ENCODE measurements at regions not wholly inside any gene's neighbourhood (a gene's known extent, or its start where the extent isn't known, plus 50 kb on each side); places are given as distances from the start of the nearest gene placed in this dataset.
A peak's percentile ranks its signal among the peaks of the same experiment; 100 is the strongest.
"Not testable (repeated sequence)": the region's sequence is repeated elsewhere in the genome, so short reads cannot be mapped to it uniquely, and the experiment has no call there.

DNA sequence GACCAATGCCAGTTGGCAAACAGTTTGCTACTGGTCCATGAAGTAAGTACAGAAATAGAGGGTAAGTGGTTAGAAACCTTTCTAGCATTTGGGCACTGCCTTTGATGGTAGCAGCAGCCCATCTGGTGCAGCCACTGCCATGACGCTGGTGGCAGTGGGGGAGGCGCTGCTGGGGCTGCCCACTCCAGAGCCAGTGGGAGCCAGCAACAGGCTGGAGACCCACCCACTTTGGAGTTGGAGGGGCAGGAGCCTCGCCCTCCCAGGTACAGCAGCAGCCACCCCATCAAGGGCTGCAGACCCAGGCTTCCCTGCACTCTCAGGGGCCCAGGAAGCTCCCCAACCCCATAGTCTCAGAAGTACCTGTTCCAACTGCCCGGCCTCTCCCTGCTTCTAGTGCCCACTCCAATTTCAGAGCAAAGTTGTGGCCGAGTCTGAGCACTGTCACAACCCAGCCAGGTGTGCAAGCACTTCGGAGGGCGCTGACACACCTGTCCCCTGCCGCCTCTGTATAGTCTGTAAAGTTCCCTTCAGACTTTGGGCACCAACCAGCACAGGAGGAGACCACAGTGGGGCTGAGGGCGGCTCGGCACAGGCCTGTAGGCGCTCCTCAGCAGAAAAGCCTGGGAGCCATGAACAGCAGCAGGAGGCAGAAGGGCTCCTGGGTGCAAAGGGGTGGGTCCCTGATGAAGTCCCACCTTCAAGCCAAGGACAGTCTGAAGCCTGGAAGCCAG is 125.6 kb upstream of the CCDC150 start:
- H3K4me1 Mint-ChIP-seq: peaks cover 23% of the 10 kb centered on the region
- H3K27me3 Mint-ChIP-seq (ENCODE audit: low read depth, poor library complexity): no peaks in the 10 kb centered on the region
- no peak overlapping the region for H3K27ac Mint-ChIP-seq
- H3K36me3 Mint-ChIP-seq (ENCODE audit: low read depth): no peaks in the 10 kb centered on the region
- DNase-seq: no peak
- TF ChIP-seq, protein P1, sequence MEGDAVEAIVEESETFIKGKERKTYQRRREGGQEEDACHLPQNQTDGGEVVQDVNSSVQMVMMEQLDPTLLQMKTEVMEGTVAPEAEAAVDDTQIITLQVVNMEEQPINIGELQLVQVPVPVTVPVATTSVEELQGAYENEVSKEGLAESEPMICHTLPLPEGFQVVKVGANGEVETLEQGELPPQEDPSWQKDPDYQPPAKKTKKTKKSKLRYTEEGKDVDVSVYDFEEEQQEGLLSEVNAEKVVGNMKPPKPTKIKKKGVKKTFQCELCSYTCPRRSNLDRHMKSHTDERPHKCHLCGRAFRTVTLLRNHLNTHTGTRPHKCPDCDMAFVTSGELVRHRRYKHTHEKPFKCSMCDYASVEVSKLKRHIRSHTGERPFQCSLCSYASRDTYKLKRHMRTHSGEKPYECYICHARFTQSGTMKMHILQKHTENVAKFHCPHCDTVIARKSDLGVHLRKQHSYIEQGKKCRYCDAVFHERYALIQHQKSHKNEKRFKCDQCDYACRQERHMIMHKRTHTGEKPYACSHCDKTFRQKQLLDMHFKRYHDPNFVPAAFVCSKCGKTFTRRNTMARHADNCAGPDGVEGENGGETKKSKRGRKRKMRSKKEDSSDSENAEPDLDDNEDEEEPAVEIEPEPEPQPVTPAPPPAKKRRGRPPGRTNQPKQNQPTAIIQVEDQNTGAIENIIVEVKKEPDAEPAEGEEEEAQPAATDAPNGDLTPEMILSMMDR (IDR thresholded peaks at IDR 0.05): no peak
- H3K9me3 Mint-ChIP-seq: no peaks in the 10 kb centered on the region
- no peak overlapping the region for H3K4me3 Mint-ChIP-seq

DNA sequence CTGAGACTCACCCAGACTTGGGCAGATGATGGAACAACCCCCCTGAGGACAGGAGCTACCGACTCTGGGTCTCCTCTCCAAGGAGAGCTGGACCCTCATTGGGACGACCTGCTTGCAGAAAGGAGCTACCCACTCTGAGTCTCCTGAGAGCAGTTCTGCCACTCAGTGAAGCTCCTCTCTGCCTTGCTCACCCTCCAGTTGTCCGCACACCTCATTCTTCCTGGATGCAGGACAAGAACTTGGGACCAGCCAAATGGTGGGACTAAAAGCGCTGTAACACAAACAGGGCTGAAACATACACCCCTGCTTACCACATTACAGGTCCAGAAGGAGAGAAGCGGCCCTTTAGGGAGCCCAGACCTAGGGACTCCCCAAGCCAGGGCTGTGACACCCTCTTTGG is 124.9 kb upstream of the CCDC150 start:
- TF ChIP-seq, protein P1 (IDR thresholded peaks at IDR 0.05): no peak
- H3K4me3 Mint-ChIP-seq: no peak overlapping the region
- DNase-seq: no peak

DNA sequence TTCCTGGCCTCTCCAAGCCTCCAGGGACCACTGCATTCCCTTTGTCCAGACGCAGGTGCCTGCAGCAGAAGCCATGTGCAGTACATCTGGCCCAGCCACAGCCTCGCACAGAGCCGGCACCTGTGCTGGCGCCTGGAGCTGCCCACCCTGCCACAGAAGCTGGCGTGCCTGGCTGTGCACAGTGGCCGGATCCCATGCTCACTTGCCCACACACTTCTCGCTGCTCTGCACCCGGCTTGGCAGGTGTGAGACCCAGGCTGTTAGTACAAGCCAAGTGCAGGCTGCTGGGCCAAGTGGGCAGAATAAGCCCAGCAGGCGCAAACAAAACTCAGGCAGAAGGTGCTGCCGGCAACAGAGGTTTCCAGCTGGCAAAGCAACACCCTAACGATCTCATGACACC is 124.5 kb upstream of the CCDC150 start:
- peaks cover 19% of the 10 kb centered on the region for H3K4me1 Mint-ChIP-seq
- H3K4me3 Mint-ChIP-seq: no peak overlapping the region
- H3K36me3 Mint-ChIP-seq (ENCODE audit: low read depth): no peaks in the 10 kb centered on the region
- no peak for DNase-seq
- no peaks in the 10 kb centered on the region for H3K27me3 Mint-ChIP-seq (ENCODE audit: low read depth, poor library complexity)
- H3K27ac Mint-ChIP-seq: no peak overlapping the region
- no peaks in the 10 kb centered on the region for H3K9me3 Mint-ChIP-seq
- TF ChIP-seq, protein P1 (IDR thresholded peaks at IDR 0.05): no peak

More for the DNA sequence above, 124.9 kb upstream of the CCDC150 start:
- H3K9me3 Mint-ChIP-seq: no peaks in the 10 kb centered on the region
- H3K4me1 Mint-ChIP-seq: peaks cover 23% of the 10 kb centered on the region
- H3K27me3 Mint-ChIP-seq (ENCODE audit: low read depth, poor library complexity): no peaks in the 10 kb centered on the region
- H3K36me3 Mint-ChIP-seq (ENCODE audit: low read depth): no peaks in the 10 kb centered on the region
- H3K27ac Mint-ChIP-seq: no peak overlapping the region

DNA sequence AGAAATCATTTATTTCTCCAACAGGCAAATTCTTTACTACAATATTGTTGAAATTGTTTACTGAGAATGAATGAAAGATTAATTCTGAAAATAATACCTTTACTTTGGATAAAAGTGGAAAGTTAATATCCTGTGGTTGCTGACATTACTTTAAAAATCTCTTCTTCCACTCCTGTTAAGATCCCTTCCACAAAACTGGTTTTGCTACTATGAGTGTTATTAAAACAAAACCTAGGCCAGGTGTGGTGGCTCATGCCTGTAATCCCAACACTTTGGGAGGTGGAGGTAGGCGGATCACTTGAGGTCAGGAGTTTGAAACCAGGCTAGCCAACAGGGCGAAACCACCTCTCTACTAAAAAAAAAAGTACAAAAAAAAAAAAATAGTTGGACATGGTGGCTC is 123.9 kb upstream of the CCDC150 start:
- TF ChIP-seq, protein P1 (IDR thresholded peaks at IDR 0.05): no peak
- H3K27me3 Mint-ChIP-seq (ENCODE audit: low read depth, poor library complexity): no peaks in the 10 kb centered on the region
- no peak overlapping the region for H3K27ac Mint-ChIP-seq
- peaks cover 16% of the 10 kb centered on the region for H3K4me1 Mint-ChIP-seq
- DNase-seq: no peak
- H3K4me3 Mint-ChIP-seq: no peak overlapping the region
- H3K36me3 Mint-ChIP-seq (ENCODE audit: low read depth): no peaks in the 10 kb centered on the region
- no peaks in the 10 kb centered on the region for H3K9me3 Mint-ChIP-seq

DNA sequence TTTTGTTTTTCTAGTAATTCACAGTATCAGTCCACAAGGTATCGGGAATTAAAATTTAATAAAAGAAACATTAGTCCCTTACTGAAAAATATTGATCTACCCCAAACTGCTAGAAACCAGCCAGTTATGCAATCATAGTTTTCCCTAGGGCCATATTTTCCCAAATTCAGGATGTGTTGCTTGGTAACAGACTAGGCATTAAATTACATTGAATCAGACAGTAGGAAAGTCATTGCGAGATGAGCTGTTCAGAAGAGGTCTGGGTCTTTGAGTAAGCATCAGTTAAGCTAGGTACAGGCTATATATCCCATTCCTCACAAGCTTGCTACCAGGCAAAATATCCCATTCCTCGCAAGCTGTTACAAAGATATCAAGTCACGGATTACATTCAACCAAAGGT is 123.0 kb upstream of the CCDC150 start:
- H3K27ac Mint-ChIP-seq: no peak overlapping the region
- TF ChIP-seq, protein P1 (IDR thresholded peaks at IDR 0.05): no peak
- DNase-seq: no peak

DNA sequence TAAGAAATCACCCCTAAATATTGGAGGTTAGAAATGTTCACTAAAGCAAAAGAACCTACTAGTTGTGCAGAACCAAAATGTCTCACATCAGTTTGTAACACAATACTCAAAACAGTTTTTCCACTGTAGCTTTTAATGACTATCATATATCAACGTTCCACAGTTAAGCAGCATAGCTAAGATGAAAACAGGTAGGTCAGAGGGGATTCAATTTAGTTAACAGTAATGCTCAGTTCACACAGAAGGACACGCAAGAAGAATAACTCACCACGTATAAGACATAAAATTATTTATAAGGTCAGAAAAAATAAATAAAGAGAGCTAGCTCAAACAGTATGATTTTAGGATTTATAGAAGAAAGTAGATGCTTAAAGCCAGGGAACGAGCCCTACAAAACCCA is 118.9 kb upstream of the CCDC150 start:
- Mint-ChIP-seq H3K27ac (peak overlapping the region; percentile 24), H3K4me3 (no peak overlapping the region), H3K36me3 (ENCODE audit: low read depth) (no peaks in the 10 kb centered on the region), H3K4me1 (peaks cover 10% of the 10 kb centered on the region), H3K27me3 (ENCODE audit: low read depth, poor library complexity) (no peaks in the 10 kb centered on the region), H3K9me3 (no peaks in the 10 kb centered on the region)
- no peak for DNase-seq
- TF ChIP-seq, protein P1 (IDR thresholded peaks at IDR 0.05): no peak

More for the DNA sequence above, 123.0 kb upstream of the CCDC150 start:
- Mint-ChIP-seq H3K36me3 (ENCODE audit: low read depth) (no peaks in the 10 kb centered on the region), H3K4me3 (no peak overlapping the region), H3K27me3 (ENCODE audit: low read depth, poor library complexity) (no peaks in the 10 kb centered on the region), H3K9me3 (no peaks in the 10 kb centered on the region), H3K4me1 (peaks cover 15% of the 10 kb centered on the region)

DNA sequence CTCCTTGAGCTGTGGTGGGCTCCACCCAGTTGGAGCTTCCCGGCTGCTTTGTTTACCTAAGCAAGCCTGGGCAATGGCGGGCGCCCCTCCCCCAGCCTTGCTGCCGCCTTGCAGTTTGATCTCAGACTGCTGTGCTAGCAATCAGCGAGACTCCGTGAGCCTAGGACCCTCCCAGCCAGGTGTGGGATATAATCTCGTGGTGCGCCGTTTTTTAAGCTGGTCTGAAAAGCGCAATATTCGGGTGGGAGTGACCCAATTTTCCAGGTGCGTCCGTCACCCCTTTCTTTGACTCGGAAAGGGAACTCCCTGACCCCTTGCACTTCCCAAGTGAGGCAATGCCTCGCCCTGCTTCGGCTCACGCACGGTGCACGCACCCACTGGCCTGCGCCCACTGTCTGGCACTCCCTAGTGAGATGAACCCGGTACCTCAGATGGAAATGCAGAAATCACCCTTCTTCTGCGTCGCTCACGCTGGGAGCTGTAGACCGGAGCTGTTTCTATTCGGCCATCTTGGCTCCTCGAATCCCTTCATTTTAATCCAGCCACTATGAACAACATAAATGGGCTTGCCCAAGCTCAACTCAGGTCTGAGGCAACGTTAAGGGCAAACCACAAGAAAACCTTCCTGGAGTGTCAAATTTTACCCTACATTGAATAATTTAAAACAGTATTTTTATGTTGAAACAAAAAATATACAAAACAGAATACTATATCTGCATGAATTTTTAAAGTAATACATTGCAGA is 112.4 kb upstream of the CCDC150 start:
- Mint-ChIP-seq H3K9me3 (peaks cover 16% of the 10 kb centered on the region), H3K27ac (peak overlapping the region; percentile 73), H3K4me3 (peak overlapping the region; percentile 21)
- H3K27me3 Mint-ChIP-seq (ENCODE audit: low read depth, poor library complexity); H3K36me3 Mint-ChIP-seq (ENCODE audit: low read depth); H3K4me1 Mint-ChIP-seq; DNase-seq: not testable (repeated sequence)
